Right hindlimb (tissue), 1 donor: ENCODE measurements at regions not wholly inside any gene's neighbourhood (a gene's known extent, or its start where the extent isn't known, plus 50 kb on each side); places are given as distances from the start of the nearest gene placed in this dataset.
"Not testable (repeated sequence)": the region's sequence is repeated elsewhere in the genome, so short reads cannot be mapped to it uniquely, and the experiment has no call there.

Experiments used
- DNase-seq: peaks from one replicate; pipeline ENCODE4 v3.0.0-alpha.2; 2018

DNA sequence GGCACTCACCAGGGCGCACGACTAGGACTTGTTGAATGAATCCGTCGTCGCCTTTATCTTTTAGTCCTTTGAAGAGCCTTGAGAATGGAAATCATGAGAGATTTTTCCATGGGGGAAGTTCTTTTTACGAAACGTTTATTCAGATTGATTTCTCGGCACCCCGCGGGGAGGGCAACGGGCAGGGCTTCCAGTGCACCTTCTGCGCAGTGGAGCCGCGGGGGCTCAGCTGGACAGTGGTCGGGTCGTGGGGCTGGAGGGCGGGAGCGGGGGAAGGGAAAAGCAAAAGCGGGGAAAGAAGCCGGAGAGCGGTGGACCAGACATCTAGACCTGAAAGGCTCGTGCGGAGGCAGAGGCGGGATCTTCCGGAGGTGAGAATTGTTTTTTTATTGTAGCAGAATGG lies 50.6 kb upstream of the NBPF20 start:
- not testable (repeated sequence) for DNase-seq

- not testable (repeated sequence) for DNase-seq
These were observed 50.0 kb upstream of the NBPF20 start for GRCh38 chr1:145475369-145475915.
